OCI-LY7 (cell line): ENCODE measurements at regions not wholly inside any gene's neighbourhood (a gene's known extent, or its start where the extent isn't known, plus 50 kb on each side); places are given as distances from the start of the nearest gene placed in this dataset.

ENCODE experiments used
- BruUV-seq: library from RNA; stranded (reverse); fragments of 400-500 nt; replicated peaks from 2 replicates; lab custom pipeline; 2021; lab: Mats Ljungman, UMichigan
- CTCF ChIA-PET: fragments of 300-600 bp; sonication (Branson Sonifier 250); formaldehyde crosslinking; loops from one replicate; lab custom pipeline; 2022; ENCODE audit warnings: antibody characterized with exemption; ENCODE audit not compliant: unreplicated experiment; lab: Charles Lee
- POLR2A ChIA-PET: fragments of 300-600 bp; sonication (Branson Sonifier 250); formaldehyde crosslinking; loops from one replicate; lab custom pipeline; 2022; ENCODE audit warnings: antibody characterized with exemption; lab: Charles Lee
- DNase-seq: peaks from one replicate; pipeline ENCODE4 v3.0.0-alpha.2; 2015; ENCODE audit warnings: low spot score
- H2AFZ ChIP-seq: fragments of 200-600 bp; sonication (generic), shearing (Covaris generic); 2 replicates; pipeline ENCODE4 v1.6.1; 2014; ENCODE audit warnings: mild to moderate bottlenecking, antibody characterized with exemption, low read length, moderate library complexity
- H3K27ac ChIP-seq: fragments of 200-600 bp; sonication (generic); 2 replicates; pipeline ENCODE4 v1.5.1; 2014; ENCODE audit warnings: mixed run types, low read depth, mild to moderate bottlenecking, moderate library complexity, low read length, inconsistent platforms; ENCODE audit not compliant: poor library complexity, severe bottlenecking
- H3K36me3 ChIP-seq: fragments of 200-600 bp; sonication (generic); 2 replicates; pipeline ENCODE4 v1.6.1; 2014; ENCODE audit warnings: mild to moderate bottlenecking, antibody characterized with exemption, low read length, moderate library complexity, mixed read lengths; ENCODE audit not compliant: insufficient read depth
- H3K4me1 ChIP-seq: fragments of 200-600 bp; sonication (generic); 2 replicates; pipeline ENCODE4 v1.5.1; 2014; ENCODE audit warnings: mild to moderate bottlenecking, low read length; ENCODE audit not compliant: insufficient read depth, poor library complexity, severe bottlenecking
- H3K4me2 ChIP-seq: fragments of 200-600 bp; sonication (generic); 2 replicates; pipeline ENCODE4 v1.6.1; 2014; ENCODE audit warnings: mild to moderate bottlenecking, low read length
- H3K4me3 ChIP-seq: fragments of 200-600 bp; sonication (generic); 2 replicates; pipeline ENCODE4 v1.5.1; 2014; ENCODE audit warnings: mild to moderate bottlenecking, low read depth, low read length; ENCODE audit not compliant: poor library complexity, severe bottlenecking
- H3K79me2 ChIP-seq: fragments of 200-600 bp; sonication (generic); 2 replicates; pipeline ENCODE4 v1.6.1; 2016; ENCODE audit warnings: low read depth, mild to moderate bottlenecking, low read length, moderate library complexity, mixed read lengths; ENCODE audit not compliant: insufficient read depth
- H3K9me2 ChIP-seq: fragments of 200-600 bp; sonication (generic); 2 replicates; pipeline ENCODE4 v1.6.1; 2016; ENCODE audit warnings: mild to moderate bottlenecking, low read length, mixed read lengths; ENCODE audit not compliant: insufficient read depth
- H3K9me3 ChIP-seq: fragments of 200-600 bp; sonication (generic); 2 replicates; pipeline ENCODE4 v1.6.1; 2014; ENCODE audit warnings: mild to moderate bottlenecking, mixed run types, low read length, mixed read lengths
- H4K20me1 ChIP-seq: fragments of 200-600 bp; sonication (generic); 2 replicates; pipeline ENCODE4 v1.6.1; 2014; ENCODE audit warnings: mild to moderate bottlenecking, antibody characterized with exemption, low read length, moderate library complexity, mixed read lengths; ENCODE audit not compliant: insufficient read depth
- EZH2phosphoT487 ChIP-seq: fragments of 200-600 bp; sonication (generic); IDR thresholded peaks from 2 replicates; pipeline ENCODE4 v1.6.1; 2018; ENCODE audit warnings: low read depth, borderline replicate concordance, mild to moderate bottlenecking, mixed run types, antibody characterized with exemption, low read length, moderate library complexity, mixed read lengths
- intact Hi-C: fragments of 100-400 bp; cut with micrococcal nuclease; formaldehyde crosslinking; loops from one replicate; pipeline ENCODE4 v1.10.0; 2022; ENCODE audit not compliant: unreplicated experiment
- TF ChIP-seq, protein P1 (sequence below): fragments of 200-600 bp; sonication (generic); conservative IDR thresholded peaks from 2 replicates; pipeline ENCODE4 v1.5.1; 2014; ENCODE audit warnings: mild to moderate bottlenecking, antibody characterized with exemption, low read length, moderate library complexity, mixed read lengths

- Histone ChIP-seq H3K9me2 (no peaks in the 10 kb centered on the region), H3K79me2 (no peaks in the 10 kb centered on the region), H3K4me3 (no peak overlapping the region), H3K36me3 (no peaks in the 10 kb centered on the region), H3K4me2 (no peak overlapping the region), H4K20me1 (no peaks in the 10 kb centered on the region), H3K27ac (no peak overlapping the region), H2AFZ (no peak overlapping the region), H3K4me1 (no peaks in the 10 kb centered on the region), H3K9me3 (no peaks in the 10 kb centered on the region)
- ChIA-PET POLR2A (interaction anchor here (0.6 to 1.0 kb wide), 2 partner anchors 13 to 38 kb away, joined by 3 to 4 read pairs; no protein-coding TSS in a partner anchor), CTCF (no interaction called here)
- BruUV-seq, result no TSS peak
- no peak for TF ChIP-seq EZH2phosphoT487
- TF ChIP-seq, protein P1, sequence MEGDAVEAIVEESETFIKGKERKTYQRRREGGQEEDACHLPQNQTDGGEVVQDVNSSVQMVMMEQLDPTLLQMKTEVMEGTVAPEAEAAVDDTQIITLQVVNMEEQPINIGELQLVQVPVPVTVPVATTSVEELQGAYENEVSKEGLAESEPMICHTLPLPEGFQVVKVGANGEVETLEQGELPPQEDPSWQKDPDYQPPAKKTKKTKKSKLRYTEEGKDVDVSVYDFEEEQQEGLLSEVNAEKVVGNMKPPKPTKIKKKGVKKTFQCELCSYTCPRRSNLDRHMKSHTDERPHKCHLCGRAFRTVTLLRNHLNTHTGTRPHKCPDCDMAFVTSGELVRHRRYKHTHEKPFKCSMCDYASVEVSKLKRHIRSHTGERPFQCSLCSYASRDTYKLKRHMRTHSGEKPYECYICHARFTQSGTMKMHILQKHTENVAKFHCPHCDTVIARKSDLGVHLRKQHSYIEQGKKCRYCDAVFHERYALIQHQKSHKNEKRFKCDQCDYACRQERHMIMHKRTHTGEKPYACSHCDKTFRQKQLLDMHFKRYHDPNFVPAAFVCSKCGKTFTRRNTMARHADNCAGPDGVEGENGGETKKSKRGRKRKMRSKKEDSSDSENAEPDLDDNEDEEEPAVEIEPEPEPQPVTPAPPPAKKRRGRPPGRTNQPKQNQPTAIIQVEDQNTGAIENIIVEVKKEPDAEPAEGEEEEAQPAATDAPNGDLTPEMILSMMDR, result no peak
- no peak for DNase-seq
- intact Hi-C loops, result loop anchor here (10.0 kb wide), 1 partner anchor 639 kb away; the partner anchor contains the start of gene NPL
Measured at GRCh38 chr1:182146286-182146685, 84.8 kb upstream of the ZNF648 start.

GRCh38 chr1:182145441-182145840, 83.9 kb upstream of the ZNF648 start:
- Histone ChIP-seq H3K27ac (no peak overlapping the region), H3K36me3 (no peaks in the 10 kb centered on the region), H3K9me3 (no peaks in the 10 kb centered on the region), H3K9me2 (no peaks in the 10 kb centered on the region), H4K20me1 (no peaks in the 10 kb centered on the region), H3K4me1 (no peaks in the 10 kb centered on the region), H3K4me3 (no peak overlapping the region), H3K4me2 (no peak overlapping the region), H3K79me2 (no peaks in the 10 kb centered on the region), H2AFZ (no peak overlapping the region)
- ChIA-PET CTCF (no interaction called here), POLR2A (interaction anchor here (0.6 to 1.0 kb wide), 3 partner anchors 12 to 1519 kb away, joined by 3 to 5 read pairs (median 3); no protein-coding TSS in a partner anchor)
- no peak for TF ChIP-seq EZH2phosphoT487
- TF ChIP-seq, protein P1, result no peak
- intact Hi-C loops, result loop anchor here (10.0 kb wide), 1 partner anchor 639 kb away; the partner anchor contains the start of gene NPL
- DNase-seq, result no peak
- no TSS peak for BruUV-seq

DNA sequence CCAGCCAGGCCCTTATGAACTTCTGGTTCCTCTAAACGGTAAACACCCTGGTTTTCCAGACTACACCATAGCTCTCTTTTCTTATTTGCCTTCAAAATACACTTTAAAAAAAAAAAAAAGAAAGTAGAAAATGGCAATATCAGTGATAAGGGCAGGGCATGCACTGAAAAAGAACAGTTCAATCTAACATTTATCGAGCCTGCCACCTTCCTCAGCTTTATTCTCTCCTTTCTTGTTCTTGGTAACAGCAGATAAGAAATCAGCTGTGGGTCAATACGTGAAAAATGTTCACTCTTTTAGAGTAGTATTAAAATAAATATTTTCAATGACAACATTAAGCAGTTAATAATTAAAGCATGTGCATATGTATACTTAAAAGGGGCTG, 83.1 kb upstream of the ZNF648 start:
- Histone ChIP-seq H3K79me2 (no peaks in the 10 kb centered on the region), H3K9me3 (no peaks in the 10 kb centered on the region), H3K9me2 (no peaks in the 10 kb centered on the region), H3K27ac (no peak overlapping the region), H2AFZ (no peak overlapping the region), H4K20me1 (no peaks in the 10 kb centered on the region), H3K4me3 (no peak overlapping the region), H3K4me1 (no peaks in the 10 kb centered on the region), H3K36me3 (no peaks in the 10 kb centered on the region), H3K4me2 (no peak overlapping the region)
- BruUV-seq, result no TSS peak
- no peak for DNase-seq
- ChIA-PET POLR2A (interaction anchor here (0.6 to 1.0 kb wide), 3 partner anchors 14 to 333 kb away, joined by 3 to 4 read pairs (median 3); no protein-coding TSS in a partner anchor), CTCF (no interaction called here)
- intact Hi-C loops, result loop anchor here (10.0 kb wide), 1 partner anchor 640 kb away; the partner anchor contains the start of gene NPL
- TF ChIP-seq EZH2phosphoT487, result no peak
- TF ChIP-seq, protein P1, result no peak
